Fibroblast of villous mesenchyme (primary cell): ENCODE measurements at regions not wholly inside any gene's neighbourhood (a gene's known extent, or its start where the extent isn't known, plus 50 kb on each side); places are given as distances from the start of the nearest gene placed in this dataset.

Source experiments
- DNase-seq: peaks from one replicate; pipeline ENCODE4 v3.0.0-alpha.2; 2010; ENCODE audit warnings: low read depth
- H3K4me3 ChIP-seq: 2 replicates; pipeline ENCODE4 v1.5.1; 2011; ENCODE audit warnings: low read depth, mild to moderate bottlenecking, low read length
- TF ChIP-seq, protein P1 (sequence below): IDR thresholded peaks from 2 replicates; pipeline ENCODE4 v1.5.1; 2012; ENCODE audit warnings: low read depth, mild to moderate bottlenecking, low read length; ENCODE audit not compliant: insufficient read depth

DNA sequence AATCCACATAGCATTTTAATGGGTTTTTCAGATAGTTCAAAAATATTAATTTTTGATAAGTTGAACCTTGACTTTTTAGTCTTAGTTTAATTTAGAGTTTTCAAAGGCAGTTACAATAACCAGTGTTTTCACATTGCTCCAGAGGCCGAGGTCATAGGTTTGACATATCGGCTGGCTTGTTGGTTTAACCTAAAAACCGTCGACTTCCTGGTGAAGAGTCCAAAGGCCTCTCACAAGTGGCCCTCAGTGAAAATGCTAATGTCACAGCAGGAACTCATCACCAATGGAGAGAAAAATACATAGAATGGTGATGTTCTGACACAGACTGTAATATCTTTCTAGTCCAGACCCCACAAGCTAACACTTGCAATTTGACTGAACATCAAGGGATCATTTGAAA lies 642.3 kb downstream of the PLOD2 start:
- H3K4me3 ChIP-seq = no peak overlapping the region
- TF ChIP-seq, protein P1, sequence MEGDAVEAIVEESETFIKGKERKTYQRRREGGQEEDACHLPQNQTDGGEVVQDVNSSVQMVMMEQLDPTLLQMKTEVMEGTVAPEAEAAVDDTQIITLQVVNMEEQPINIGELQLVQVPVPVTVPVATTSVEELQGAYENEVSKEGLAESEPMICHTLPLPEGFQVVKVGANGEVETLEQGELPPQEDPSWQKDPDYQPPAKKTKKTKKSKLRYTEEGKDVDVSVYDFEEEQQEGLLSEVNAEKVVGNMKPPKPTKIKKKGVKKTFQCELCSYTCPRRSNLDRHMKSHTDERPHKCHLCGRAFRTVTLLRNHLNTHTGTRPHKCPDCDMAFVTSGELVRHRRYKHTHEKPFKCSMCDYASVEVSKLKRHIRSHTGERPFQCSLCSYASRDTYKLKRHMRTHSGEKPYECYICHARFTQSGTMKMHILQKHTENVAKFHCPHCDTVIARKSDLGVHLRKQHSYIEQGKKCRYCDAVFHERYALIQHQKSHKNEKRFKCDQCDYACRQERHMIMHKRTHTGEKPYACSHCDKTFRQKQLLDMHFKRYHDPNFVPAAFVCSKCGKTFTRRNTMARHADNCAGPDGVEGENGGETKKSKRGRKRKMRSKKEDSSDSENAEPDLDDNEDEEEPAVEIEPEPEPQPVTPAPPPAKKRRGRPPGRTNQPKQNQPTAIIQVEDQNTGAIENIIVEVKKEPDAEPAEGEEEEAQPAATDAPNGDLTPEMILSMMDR = no peak
- DNase-seq = no peak

DNA sequence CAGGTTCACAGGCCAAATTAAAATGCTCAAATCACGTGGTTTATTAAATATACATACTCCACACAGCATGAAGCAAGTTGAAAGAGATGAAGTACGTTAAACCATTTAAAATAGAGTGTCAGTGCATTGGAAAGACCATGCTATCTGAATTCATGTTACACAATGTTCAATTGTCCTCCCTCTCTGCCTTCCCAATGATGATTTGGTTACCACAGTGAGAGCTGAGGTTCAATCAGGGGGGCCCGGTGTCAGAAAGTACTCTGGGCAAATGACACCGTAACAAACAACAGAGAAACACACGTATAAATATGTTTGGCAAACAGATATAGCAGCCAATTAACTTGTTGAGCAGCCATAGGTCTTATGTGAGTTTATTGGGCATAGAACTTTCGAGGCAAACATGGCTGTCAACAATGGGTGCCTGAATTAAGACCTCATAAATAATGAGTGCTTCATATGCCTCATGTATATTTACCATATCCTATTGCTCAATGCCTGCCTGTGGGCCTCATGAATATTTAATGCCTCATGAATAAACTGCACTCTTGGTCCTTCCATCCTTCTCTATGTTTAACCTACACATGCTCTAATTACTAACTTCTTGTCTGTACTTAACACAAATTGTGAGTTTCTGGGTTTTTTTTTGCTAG lies 641.5 kb downstream of the PLOD2 start:
- no peak for DNase-seq
- no peak overlapping the region for H3K4me3 ChIP-seq
- TF ChIP-seq, protein P1 = no peak

DNA sequence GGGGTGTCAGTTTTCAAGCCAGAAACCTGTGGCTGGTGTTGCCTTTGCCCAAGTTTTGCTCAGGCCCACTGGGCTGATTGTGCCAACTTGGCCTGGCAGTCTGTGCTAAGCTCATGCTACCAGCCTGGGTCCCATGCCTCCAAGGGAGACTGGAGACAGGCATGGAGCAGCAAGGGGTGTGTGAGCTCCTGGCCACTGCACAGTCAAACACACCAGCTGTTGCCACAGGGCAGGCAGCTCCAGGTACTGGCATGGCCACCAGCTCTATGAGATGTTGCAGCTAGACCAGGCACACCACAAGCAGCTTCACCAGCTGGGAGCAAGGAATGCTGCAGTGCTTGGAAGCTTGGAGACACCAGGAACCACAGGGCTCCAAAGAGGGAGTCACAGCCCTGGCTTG lies 638.8 kb downstream of the PLOD2 start:
- H3K4me3 ChIP-seq = no peak overlapping the region
- DNase-seq = no peak
- TF ChIP-seq, protein P1 = no peak

DNA sequence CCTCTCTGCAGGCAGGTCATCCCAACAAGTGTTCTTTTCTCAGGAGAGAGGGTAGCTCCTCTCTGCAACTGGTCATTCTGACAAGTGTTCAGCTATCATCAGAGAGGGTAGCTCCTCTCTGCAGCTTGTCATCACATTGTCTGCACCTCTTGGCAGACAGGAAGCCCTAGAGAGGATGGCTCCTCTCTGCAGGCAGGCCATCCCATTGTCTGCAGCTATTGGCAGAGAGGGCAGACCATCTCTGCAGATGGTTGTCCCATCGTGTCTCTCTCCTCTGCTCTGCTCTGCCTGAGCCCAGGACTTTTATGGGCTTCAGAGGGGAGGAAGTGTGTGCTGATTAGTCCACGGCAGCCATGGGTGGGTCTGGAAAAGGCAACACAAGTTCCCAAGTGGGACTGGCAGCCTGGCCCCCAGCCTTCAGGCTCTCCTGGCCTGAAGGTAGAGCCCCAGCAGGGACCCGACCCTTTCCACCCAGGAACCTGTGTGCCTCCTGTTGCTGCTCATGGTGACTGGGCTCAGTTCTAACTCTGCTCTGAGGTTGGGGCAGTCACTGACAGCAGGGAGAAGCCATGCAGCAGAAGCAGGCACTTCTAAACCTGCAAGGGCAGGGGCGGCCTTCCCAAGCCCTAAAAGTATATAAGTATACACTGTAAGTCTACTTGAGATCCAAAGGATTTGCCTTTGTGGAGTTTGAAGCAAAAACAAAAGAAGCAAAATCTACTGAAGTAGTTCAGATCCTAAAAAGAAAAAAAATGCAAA lies 637.9 kb downstream of the PLOD2 start:
- H3K4me3 ChIP-seq = no peak overlapping the region
- TF ChIP-seq, protein P1 = no peak
- no peak for DNase-seq

DNA sequence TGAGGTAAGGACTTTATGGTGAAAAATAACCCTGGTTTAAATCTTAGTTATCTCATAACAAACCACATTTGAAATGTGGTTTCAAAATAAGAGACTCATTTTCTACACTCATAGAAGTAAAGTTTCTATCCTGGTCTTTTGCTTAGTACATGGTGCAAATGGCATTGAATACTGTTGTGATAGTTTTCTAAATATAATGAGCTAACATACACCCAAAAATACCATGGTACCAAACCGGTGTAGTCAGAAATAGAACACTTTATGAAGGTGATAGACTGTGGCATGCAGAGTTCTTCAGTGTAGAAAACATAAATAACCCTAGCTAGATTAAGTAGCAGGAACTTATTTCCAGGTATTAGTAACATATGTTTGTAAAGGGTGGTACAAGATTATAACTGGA lies 629.4 kb downstream of the PLOD2 start:
- no peak overlapping the region for H3K4me3 ChIP-seq
- DNase-seq = no peak
- TF ChIP-seq, protein P1 = no peak

DNA sequence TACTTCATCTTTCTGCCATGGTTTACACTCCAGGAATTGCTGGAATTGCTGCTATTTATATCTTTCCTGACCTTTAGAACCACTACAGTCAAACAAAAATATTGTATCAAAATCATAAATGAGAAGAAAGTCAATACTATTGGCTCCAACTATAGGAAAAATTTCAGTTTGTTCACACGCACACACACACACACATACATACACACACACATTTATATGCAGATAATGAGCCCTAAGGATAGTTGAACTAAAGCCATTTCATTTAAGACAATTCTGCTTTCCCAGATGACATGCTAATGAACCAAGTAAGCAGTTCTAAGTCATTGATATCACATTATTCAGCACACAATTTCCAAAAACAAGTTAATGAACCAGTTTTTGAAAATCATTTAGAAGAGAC lies 627.3 kb downstream of the PLOD2 start:
- no peak overlapping the region for H3K4me3 ChIP-seq
- TF ChIP-seq, protein P1 = no peak
- no peak for DNase-seq
